ENCODE measurements at regions not wholly inside any gene's neighbourhood (a gene's known extent, or its start where the extent isn't known, plus 50 kb on each side); places are given as distances from the start of the nearest gene placed in this dataset.
"Not testable (repeated sequence)": the region's sequence is repeated elsewhere in the genome, so short reads cannot be mapped to it uniquely, and the experiment has no call there.

DNA sequence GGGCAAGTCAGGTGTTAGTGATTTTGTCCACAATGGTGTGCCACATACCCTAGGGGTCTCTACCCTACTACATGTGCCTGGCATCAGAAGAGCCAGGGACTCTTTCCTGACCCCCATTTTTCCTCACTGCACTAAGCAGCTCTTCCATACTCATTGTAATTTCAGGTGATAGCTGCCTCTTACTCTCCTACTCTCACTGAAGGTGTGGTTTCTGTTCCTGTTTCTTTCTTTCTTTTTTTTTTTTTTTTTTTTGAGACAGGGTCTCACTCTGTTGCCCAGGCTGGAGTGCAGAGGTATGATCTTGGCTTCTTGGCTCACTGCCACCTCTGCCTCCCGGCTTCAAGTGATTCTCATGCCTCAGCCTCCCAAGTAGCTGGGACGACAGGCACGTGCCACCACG is 164.9 kb upstream of the USP9X start:
- no peaks in the 10 kb centered on the region for H3K9me3 ChIP-seq (ENCODE audit: control insufficient read depth in 1 of 2, insufficient read depth in 1 of 2, low read length in 2 of 2)
- H3K4me3 Mint-ChIP-seq: no peak overlapping the region
- intact Hi-C loops (cut with DNase I, micrococcal nuclease): no loop called here
- ChIA-PET POLR2A (no interaction called here), CTCF (interaction anchor here (0.7 kb wide), 1 partner anchor 11 kb away, joined by 3 read pairs; no protein-coding TSS in a partner anchor)
- no peaks in the 10 kb centered on the region for H3K36me3 ChIP-seq (ENCODE audit: insufficient read depth, low read length)
- H3K27me3 ChIP-seq (ENCODE audit: control insufficient read depth in 1 of 2, insufficient read depth in 2 of 2, low read length in 2 of 2): no peaks in the 10 kb centered on the region
- no peaks in the 10 kb centered on the region for H3K9me3 Mint-ChIP-seq
- no peak for DNase-seq
- no peak for ATAC-seq (ENCODE audit: poor library complexity)
- no peak for TF ChIP-seq CTCF (IDR thresholded peaks at IDR 0.05)
- H3K27ac Mint-ChIP-seq: no peak overlapping the region
- H3K4me1 Mint-ChIP-seq (ENCODE audit: low read depth): no peaks in the 10 kb centered on the region
- no peak overlapping the region for H3K27ac ChIP-seq (ENCODE audit: low read depth in 1 of 2, low read length in 2 of 2)
- H3K27me3 Mint-ChIP-seq: no peaks in the 10 kb centered on the region
- no peak overlapping the region for H3K4me3 ChIP-seq (ENCODE audit: low read length)
- no peaks in the 10 kb centered on the region for H3K36me3 Mint-ChIP-seq (ENCODE audit: low read depth)
- no peaks in the 10 kb centered on the region for H3K4me1 ChIP-seq (ENCODE audit: insufficient read depth, low read length)

DNA sequence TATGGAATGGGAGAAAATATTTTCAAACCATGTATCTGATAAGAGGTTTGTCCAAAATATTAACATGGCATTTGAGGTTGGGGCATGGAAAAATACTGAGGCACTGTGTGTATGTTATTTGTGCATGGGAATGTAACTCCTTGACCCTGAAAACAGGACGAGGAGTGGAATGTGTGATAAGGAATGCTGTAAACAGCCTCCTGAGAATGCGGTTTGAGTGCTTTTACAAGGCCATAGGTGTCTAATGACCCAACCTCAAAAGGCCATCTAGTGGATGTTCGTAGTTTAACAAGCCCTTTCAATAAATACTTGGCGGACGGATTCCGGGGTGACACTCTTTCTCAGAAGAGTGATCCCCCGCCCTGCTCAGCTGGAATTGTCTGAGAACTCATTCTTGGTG is 162.9 kb upstream of the USP9X start:
- no peaks in the 10 kb centered on the region for H3K36me3 ChIP-seq (ENCODE audit: insufficient read depth, low read length)
- TF ChIP-seq CTCF (IDR thresholded peaks at IDR 0.05): no peak
- Mint-ChIP-seq H3K9me3 (no peaks in the 10 kb centered on the region), H3K4me1 (ENCODE audit: low read depth) (no peaks in the 10 kb centered on the region), H3K4me3 (no peak overlapping the region), H3K27ac (no peak overlapping the region), H3K27me3 (no peaks in the 10 kb centered on the region), H3K36me3 (ENCODE audit: low read depth) (no peaks in the 10 kb centered on the region)
- ChIA-PET POLR2A (no interaction called here), CTCF (no interaction called here)
- H3K27ac ChIP-seq (ENCODE audit: low read depth in 1 of 2, low read length in 2 of 2): no peak overlapping the region
- H3K9me3 ChIP-seq (ENCODE audit: control insufficient read depth in 1 of 2, insufficient read depth in 1 of 2, low read length in 2 of 2): no peaks in the 10 kb centered on the region
- ATAC-seq (ENCODE audit: poor library complexity) (no peak), DNase-seq (no peak)
- intact Hi-C loops (cut with DNase I, micrococcal nuclease): no loop called here
- H3K4me1 ChIP-seq (ENCODE audit: insufficient read depth, low read length): no peaks in the 10 kb centered on the region
- H3K27me3 ChIP-seq (ENCODE audit: control insufficient read depth in 1 of 2, insufficient read depth in 2 of 2, low read length in 2 of 2): no peaks in the 10 kb centered on the region
- H3K4me3 ChIP-seq (ENCODE audit: low read length): no peak overlapping the region

- H3K9me3 ChIP-seq (ENCODE audit: control insufficient read depth in 1 of 2, insufficient read depth in 1 of 2, low read length in 2 of 2); ATAC-seq (ENCODE audit: poor library complexity); POLR2A ChIA-PET; H3K4me3 ChIP-seq (ENCODE audit: low read length); H3K27me3 Mint-ChIP-seq; H3K36me3 ChIP-seq (ENCODE audit: insufficient read depth, low read length); H3K9me3 Mint-ChIP-seq; H3K4me1 ChIP-seq (ENCODE audit: insufficient read depth, low read length); H3K4me3 Mint-ChIP-seq; H3K27ac ChIP-seq (ENCODE audit: low read depth in 1 of 2, low read length in 2 of 2); H3K27ac Mint-ChIP-seq; DNase-seq; H3K27me3 ChIP-seq (ENCODE audit: control insufficient read depth in 1 of 2, insufficient read depth in 2 of 2, low read length in 2 of 2); H3K36me3 Mint-ChIP-seq (ENCODE audit: low read depth); H3K4me1 Mint-ChIP-seq (ENCODE audit: low read depth); intact Hi-C loops (cut with DNase I, micrococcal nuclease): not testable (repeated sequence)
- CTCF ChIA-PET: interaction anchor here (0.9 kb wide), 1 partner anchor 139 kb away, joined by 3 read pairs; no protein-coding TSS in a partner anchor
These were observed 158.4 kb upstream of the USP9X start for GRCh38 chrX:40926739-40927427.

DNA sequence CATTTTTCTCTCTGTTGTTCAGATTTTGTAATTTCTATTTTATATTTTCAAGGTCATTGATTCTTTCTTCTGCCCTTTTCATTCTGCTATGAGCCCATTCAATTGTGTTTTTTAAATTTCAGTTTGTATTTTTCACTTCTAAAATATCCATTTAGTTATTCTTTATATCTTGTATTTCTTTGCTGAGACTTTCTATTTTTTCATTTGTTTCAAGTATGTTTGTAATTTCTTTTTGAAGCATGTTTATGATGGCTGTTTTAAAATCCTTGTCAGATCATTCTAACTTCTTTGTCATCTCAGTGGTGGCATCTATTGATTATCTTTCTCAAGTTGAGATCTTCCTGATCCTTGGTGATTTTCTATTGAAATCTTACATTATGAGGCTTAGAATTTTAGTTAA is 157.2 kb upstream of the USP9X start:
- Histone ChIP-seq H3K4me3 (ENCODE audit: low read length) (no peak overlapping the region), H3K27me3 (ENCODE audit: control insufficient read depth in 1 of 2, insufficient read depth in 2 of 2, low read length in 2 of 2) (no peaks in the 10 kb centered on the region), H3K36me3 (ENCODE audit: insufficient read depth, low read length) (no peaks in the 10 kb centered on the region), H3K27ac (ENCODE audit: low read depth in 1 of 2, low read length in 2 of 2) (no peak overlapping the region), H3K9me3 (ENCODE audit: control insufficient read depth in 1 of 2, insufficient read depth in 1 of 2, low read length in 2 of 2) (peaks cover 0 to 5% of the 10 kb centered on the region in 2 experiments), H3K4me1 (ENCODE audit: insufficient read depth, low read length) (peaks cover 14% of the 10 kb centered on the region)
- no peak for TF ChIP-seq CTCF (IDR thresholded peaks at IDR 0.05)
- POLR2A ChIA-PET: no interaction called here
- Mint-ChIP-seq H3K4me3 (no peak overlapping the region), H3K9me3 (no peaks in the 10 kb centered on the region), H3K4me1 (ENCODE audit: low read depth) (peaks cover 3% of the 10 kb centered on the region), H3K36me3 (ENCODE audit: low read depth) (no peaks in the 10 kb centered on the region), H3K27ac (no peak overlapping the region), H3K27me3 (no peaks in the 10 kb centered on the region)
- ATAC-seq (ENCODE audit: poor library complexity) (no peak), DNase-seq (no peak)
- CTCF ChIA-PET: no interaction called here
- intact Hi-C loops (cut with DNase I, micrococcal nuclease): no loop called here
